ENCODE measurements at regions not wholly inside any gene's neighbourhood (a gene's known extent, or its start where the extent isn't known, plus 50 kb on each side); places are given as distances from the start of the nearest gene placed in this dataset.
A peak's percentile ranks its signal among the peaks of the same experiment; 100 is the strongest.

DNA sequence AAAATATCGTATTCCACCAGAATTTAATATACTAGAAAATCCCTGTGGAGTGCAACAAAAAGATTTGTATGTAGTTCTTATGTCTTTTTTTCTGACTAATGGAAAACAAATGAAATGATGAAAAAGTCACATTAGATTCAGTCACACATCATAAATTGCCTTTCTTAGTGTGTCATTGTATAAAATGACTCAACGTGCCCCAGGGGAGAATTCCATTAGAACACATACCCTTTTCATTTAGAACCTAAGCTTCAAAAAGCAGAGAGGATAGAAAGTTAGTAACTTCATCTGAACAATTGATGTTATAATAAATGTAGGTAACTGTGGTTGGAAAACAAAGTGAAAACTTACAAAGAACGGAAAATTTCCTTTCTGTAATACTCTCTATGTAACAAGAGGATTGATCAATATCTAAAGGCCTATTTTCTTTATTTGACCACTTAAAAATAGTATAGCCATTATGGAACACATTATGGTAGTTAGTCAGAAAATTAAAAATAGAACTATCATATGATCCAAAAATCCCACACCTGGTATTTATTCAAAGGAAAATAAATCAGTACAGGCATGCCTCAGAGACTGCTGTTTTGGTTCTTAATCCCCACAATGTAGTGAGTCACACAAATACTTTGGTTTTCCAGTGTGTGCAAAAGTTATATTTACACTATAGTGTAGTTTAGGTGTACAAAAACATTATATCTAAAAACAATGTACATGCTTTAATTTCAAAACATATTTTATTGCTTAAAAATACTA lies 1016.1 kb downstream of the KCNT2 start:
- intact Hi-C loops (cut with micrococcal nuclease; ENCODE audit: unreplicated experiment), result no loop called here
- Histone ChIP-seq H4K20me1 (ENCODE audit: insufficient read depth) (no peaks in the 10 kb centered on the region), H3K9me2 (ENCODE audit: insufficient read depth) (no peaks in the 10 kb centered on the region), H3K9me3 (ENCODE audit: insufficient read depth, low read depth) (0 out of 2 replicates have a peak, but pooled peaks cover 6% of the 10 kb centered on the region), H3K4me2 (peak overlapping the region; percentile 3; the same call in 1 of the 2 replicates), H3K27ac (peak overlapping the region; percentile 40), H3K4me1 (replicated peaks; ENCODE audit: insufficient read depth) (no peaks in the 10 kb centered on the region), H3K36me3 (ENCODE audit: low read depth) (no peaks in the 10 kb centered on the region), H3K27me3 (ENCODE audit: insufficient read depth, low read depth) (no peaks in the 10 kb centered on the region), H3K4me3 (no peak overlapping the region), H3F3A (ENCODE audit: insufficient read depth, low read depth) (no peaks in the 10 kb centered on the region), H2AFZ (no peak overlapping the region), H3K79me2 (ENCODE audit: low read depth) (no peaks in the 10 kb centered on the region)
- no peak for TF ChIP-seq EZH2 (IDR thresholded peaks at IDR 0.05; ENCODE audit: low read depth)
- TF ChIP-seq, protein P1, sequence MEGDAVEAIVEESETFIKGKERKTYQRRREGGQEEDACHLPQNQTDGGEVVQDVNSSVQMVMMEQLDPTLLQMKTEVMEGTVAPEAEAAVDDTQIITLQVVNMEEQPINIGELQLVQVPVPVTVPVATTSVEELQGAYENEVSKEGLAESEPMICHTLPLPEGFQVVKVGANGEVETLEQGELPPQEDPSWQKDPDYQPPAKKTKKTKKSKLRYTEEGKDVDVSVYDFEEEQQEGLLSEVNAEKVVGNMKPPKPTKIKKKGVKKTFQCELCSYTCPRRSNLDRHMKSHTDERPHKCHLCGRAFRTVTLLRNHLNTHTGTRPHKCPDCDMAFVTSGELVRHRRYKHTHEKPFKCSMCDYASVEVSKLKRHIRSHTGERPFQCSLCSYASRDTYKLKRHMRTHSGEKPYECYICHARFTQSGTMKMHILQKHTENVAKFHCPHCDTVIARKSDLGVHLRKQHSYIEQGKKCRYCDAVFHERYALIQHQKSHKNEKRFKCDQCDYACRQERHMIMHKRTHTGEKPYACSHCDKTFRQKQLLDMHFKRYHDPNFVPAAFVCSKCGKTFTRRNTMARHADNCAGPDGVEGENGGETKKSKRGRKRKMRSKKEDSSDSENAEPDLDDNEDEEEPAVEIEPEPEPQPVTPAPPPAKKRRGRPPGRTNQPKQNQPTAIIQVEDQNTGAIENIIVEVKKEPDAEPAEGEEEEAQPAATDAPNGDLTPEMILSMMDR (conservative IDR thresholded peaks at IDR 0.05), result no peak
- CTCF ChIA-PET, result no interaction called here
- DNase-seq, result peak in 1 of 2 experiments; percentile 54
- POLR2A ChIA-PET (ENCODE audit: unreplicated experiment), result no interaction called here
- no TSS peak for BruUV-seq (replicated peaks)

DNA sequence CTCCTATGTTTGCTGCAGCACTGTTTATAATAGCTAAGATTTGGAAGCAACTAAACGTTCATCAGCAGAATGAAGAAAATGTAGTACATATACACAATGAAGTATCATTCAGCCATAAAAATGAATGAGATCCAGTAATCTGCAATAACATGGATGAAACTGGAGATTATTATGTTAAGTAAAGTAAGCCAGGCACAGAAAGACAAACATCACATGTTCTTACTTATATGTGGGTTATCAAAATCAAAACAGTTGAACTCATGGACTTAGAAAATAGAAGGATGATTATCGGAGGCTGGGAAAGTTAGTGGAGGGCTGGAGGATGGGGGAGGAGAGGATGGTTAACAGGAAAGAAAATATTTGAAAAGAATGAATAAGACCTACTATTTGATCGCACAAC lies 1017.6 kb downstream of the KCNT2 start:
- Histone ChIP-seq H4K20me1 (ENCODE audit: insufficient read depth) (no peaks in the 10 kb centered on the region), H3F3A (ENCODE audit: insufficient read depth, low read depth) (no peaks in the 10 kb centered on the region), H2AFZ (no peak overlapping the region), H3K79me2 (ENCODE audit: low read depth) (no peaks in the 10 kb centered on the region), H3K9me2 (ENCODE audit: insufficient read depth) (no peaks in the 10 kb centered on the region), H3K27ac (no peak overlapping the region), H3K36me3 (ENCODE audit: low read depth) (no peaks in the 10 kb centered on the region), H3K9me3 (ENCODE audit: insufficient read depth, low read depth) (0 out of 2 replicates have a peak, but pooled peaks cover 6% of the 10 kb centered on the region), H3K4me3 (no peak overlapping the region), H3K4me2 (no peak overlapping the region), H3K4me1 (replicated peaks; ENCODE audit: insufficient read depth) (no peaks in the 10 kb centered on the region), H3K27me3 (ENCODE audit: insufficient read depth, low read depth) (no peaks in the 10 kb centered on the region)
- ChIA-PET CTCF (no interaction called here), POLR2A (ENCODE audit: unreplicated experiment) (no interaction called here)
- TF ChIP-seq EZH2 (IDR thresholded peaks at IDR 0.05; ENCODE audit: low read depth), result no peak
- TF ChIP-seq, protein P1 (conservative IDR thresholded peaks at IDR 0.05), result no peak
- BruUV-seq (replicated peaks), result no TSS peak
- DNase-seq, result no peak
- intact Hi-C loops (cut with micrococcal nuclease; ENCODE audit: unreplicated experiment), result no loop called here

DNA sequence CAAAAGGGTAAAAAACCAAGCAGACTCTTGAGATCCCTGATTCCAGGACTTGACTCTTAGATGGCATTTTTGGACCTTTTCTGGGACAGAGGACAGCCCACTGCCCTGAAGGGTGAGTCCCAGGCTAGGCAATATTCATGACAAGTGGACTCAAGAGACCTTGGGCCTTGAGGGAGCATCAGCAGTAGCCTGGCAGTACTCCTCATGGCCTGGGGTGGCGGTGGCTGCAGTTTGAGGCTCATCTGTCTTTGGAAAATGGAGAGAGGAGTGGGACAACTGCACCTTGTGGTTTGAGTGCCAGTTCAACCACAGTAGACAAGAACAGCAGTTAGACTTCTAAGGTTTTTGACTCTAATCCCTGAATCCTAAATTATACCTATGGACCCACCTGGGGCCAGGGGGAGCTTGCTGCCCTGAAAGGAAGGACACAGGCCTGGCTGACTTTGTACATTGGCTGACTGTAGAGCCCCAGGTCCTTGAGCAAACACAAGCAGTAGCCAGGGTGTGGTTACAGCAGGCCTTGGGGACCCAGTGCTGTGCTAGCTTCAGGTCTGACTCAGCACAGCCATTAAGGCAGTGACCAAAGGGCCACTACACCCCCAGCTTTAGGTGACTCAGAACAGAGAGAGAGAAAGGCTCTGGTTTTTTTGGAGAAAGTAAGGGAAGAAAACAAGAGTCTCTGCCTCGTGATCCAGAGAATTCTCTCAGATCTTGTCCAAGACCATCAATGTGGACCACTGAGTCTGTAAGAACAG lies 1023.2 kb downstream of the KCNT2 start:
- Histone ChIP-seq H3K79me2 (ENCODE audit: low read depth) (no peaks in the 10 kb centered on the region), H3K9me3 (ENCODE audit: insufficient read depth, low read depth) (0 out of 2 replicates have a peak, but pooled peaks cover 6% of the 10 kb centered on the region), H4K20me1 (ENCODE audit: insufficient read depth) (no peaks in the 10 kb centered on the region), H3K4me1 (replicated peaks; ENCODE audit: insufficient read depth) (no peaks in the 10 kb centered on the region; the same call in 1 of the 2 replicates), H3F3A (ENCODE audit: insufficient read depth, low read depth) (no peaks in the 10 kb centered on the region), H3K4me3 (no peak overlapping the region), H3K36me3 (ENCODE audit: low read depth) (no peaks in the 10 kb centered on the region), H2AFZ (peak overlapping the region; percentile 53; the same call in 1 of the 2 replicates), H3K9me2 (ENCODE audit: insufficient read depth) (no peaks in the 10 kb centered on the region), H3K4me2 (no peak overlapping the region), H3K27me3 (ENCODE audit: insufficient read depth, low read depth) (no peaks in the 10 kb centered on the region), H3K27ac (no peak overlapping the region)
- ChIA-PET POLR2A (ENCODE audit: unreplicated experiment) (no interaction called here), CTCF (no interaction called here)
- intact Hi-C loops (cut with micrococcal nuclease; ENCODE audit: unreplicated experiment), result no loop called here
- TF ChIP-seq, protein P1 (conservative IDR thresholded peaks at IDR 0.05), result no peak
- no peak for TF ChIP-seq EZH2 (IDR thresholded peaks at IDR 0.05; ENCODE audit: low read depth)
- peak in 1 of 2 experiments; percentile 6 for DNase-seq
- no TSS peak for BruUV-seq (replicated peaks)

Measured in PC-9 (cell line).